Breast epithelium (tissue), 3 donors: ENCODE measurements at regions not wholly inside any gene's neighbourhood (a gene's known extent, or its start where the extent isn't known, plus 50 kb on each side); places are given as distances from the start of the nearest gene placed in this dataset.

ENCODE experiments used
- POLR2AphosphoS5 ChIP-seq, 3 donors: sonication (generic); formaldehyde crosslinking; IDR thresholded peaks; one replicate each; pipeline ENCODE4 v1.6.1; 2017; ENCODE audit warnings: antibody characterized with exemption in 3 of 3
- TF ChIP-seq, protein P1 (sequence below), 3 donors: fragments of 450-650 bp; IDR thresholded peaks; one replicate each; pipeline ENCODE4 v1.5.1; 2016 to 2017; ENCODE audit warnings: antibody characterized with exemption in 3 of 3, mild to moderate bottlenecking in 3 of 3, moderate library complexity in 3 of 3

DNA sequence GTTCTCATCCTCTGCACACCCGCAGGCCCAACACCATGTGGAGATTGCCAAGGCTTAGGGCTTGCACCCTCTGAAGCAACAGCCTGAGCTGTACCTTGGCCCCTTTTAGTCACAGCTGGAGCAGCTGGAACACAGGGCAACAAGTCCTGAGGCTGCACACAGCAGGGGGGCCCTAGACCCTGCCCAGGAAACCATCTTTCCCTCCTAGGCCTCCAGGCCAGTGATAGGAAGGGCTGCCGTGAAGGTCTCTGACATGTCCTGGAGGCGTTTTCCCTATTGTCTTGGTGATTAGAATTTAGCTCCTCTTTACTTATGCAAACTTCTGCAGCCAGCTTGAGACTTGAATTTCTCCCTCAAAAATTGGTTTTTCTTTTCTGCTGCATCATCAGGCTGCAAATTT is 373.5 kb upstream of the CLEC14A start:
- no peak for TF ChIP-seq POLR2AphosphoS5 (IDR thresholded peaks at IDR 0.05)
- TF ChIP-seq, protein P1, sequence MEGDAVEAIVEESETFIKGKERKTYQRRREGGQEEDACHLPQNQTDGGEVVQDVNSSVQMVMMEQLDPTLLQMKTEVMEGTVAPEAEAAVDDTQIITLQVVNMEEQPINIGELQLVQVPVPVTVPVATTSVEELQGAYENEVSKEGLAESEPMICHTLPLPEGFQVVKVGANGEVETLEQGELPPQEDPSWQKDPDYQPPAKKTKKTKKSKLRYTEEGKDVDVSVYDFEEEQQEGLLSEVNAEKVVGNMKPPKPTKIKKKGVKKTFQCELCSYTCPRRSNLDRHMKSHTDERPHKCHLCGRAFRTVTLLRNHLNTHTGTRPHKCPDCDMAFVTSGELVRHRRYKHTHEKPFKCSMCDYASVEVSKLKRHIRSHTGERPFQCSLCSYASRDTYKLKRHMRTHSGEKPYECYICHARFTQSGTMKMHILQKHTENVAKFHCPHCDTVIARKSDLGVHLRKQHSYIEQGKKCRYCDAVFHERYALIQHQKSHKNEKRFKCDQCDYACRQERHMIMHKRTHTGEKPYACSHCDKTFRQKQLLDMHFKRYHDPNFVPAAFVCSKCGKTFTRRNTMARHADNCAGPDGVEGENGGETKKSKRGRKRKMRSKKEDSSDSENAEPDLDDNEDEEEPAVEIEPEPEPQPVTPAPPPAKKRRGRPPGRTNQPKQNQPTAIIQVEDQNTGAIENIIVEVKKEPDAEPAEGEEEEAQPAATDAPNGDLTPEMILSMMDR (IDR thresholded peaks at IDR 0.05) = no peak
